ENCODE measurements at regions not wholly inside any gene's neighbourhood (a gene's known extent, or its start where the extent isn't known, plus 50 kb on each side); places are given as distances from the start of the nearest gene placed in this dataset.
A peak's percentile ranks its signal among the peaks of the same experiment; 100 is the strongest.
"Not testable (repeated sequence)": the region's sequence is repeated elsewhere in the genome, so short reads cannot be mapped to it uniquely, and the experiment has no call there.

GRCh38 chr9:13939701-13940490 lies 374.0 kb downstream of the NFIB start:
- DNase-seq: no peak

GRCh38 chr9:13939134-13939533 lies 374.8 kb downstream of the NFIB start:
- DNase-seq: no peak

GRCh38 chr9:13934416-13934815 lies 379.5 kb downstream of the NFIB start:
- peak; percentile 99 for DNase-seq

GRCh38 chr9:13933268-13933656 lies 380.7 kb downstream of the NFIB start:
- DNase-seq: no peak

- DNase-seq: no peak
Observed at GRCh38 chr9:13932528-13933267, 381.2 kb downstream of the NFIB start.

- DNase-seq: no peak
Observed at GRCh38 chr9:13929013-13929412, 384.9 kb downstream of the NFIB start.

- DNase-seq: no peak
Observed at GRCh38 chr9:13923381-13923780, 390.6 kb downstream of the NFIB start.

GRCh38 chr9:13920557-13920956 lies 393.4 kb downstream of the NFIB start:
- DNase-seq: no peak

- DNase-seq: no peak
Observed at GRCh38 chr9:13919401-13919800, 394.5 kb downstream of the NFIB start.

- DNase-seq: no peak
Observed at GRCh38 chr9:13917534-13917933, 396.4 kb downstream of the NFIB start.

GRCh38 chr9:13915591-13916301 lies 398.2 kb downstream of the NFIB start:
- DNase-seq: no peak

- DNase-seq: no peak
Observed at GRCh38 chr9:13915131-13915530, 398.8 kb downstream of the NFIB start.

GRCh38 chr9:13911473-13911872 lies 402.5 kb downstream of the NFIB start:
- DNase-seq: no peak

- DNase-seq: not testable (repeated sequence)
Observed at GRCh38 chr9:13907842-13908241, 406.1 kb downstream of the NFIB start.

GRCh38 chr9:13904746-13905145 lies 409.2 kb downstream of the NFIB start:
- no peak for DNase-seq

- DNase-seq: no peak
Observed at GRCh38 chr9:13904311-13904710, 409.6 kb downstream of the NFIB start.

- no peak for DNase-seq
Observed at GRCh38 chr9:13902286-13903066, 411.5 kb downstream of the NFIB start.

GRCh38 chr9:13901176-13901575 lies 412.8 kb downstream of the NFIB start:
- no peak for DNase-seq

GRCh38 chr9:13900449-13900848 lies 413.5 kb downstream of the NFIB start:
- DNase-seq: no peak

- no peak for DNase-seq
Observed at GRCh38 chr9:13899924-13900323, 414.0 kb downstream of the NFIB start.

GRCh38 chr9:13898957-13899356 lies 415.0 kb downstream of the NFIB start:
- no peak for DNase-seq

GRCh38 chr9:13896922-13897835 lies 416.8 kb downstream of the NFIB start:
- no peak for DNase-seq
